HAP-1 (cell line): ENCODE measurements at regions not wholly inside any gene's neighbourhood (a gene's known extent, or its start where the extent isn't known, plus 50 kb on each side); places are given as distances from the start of the nearest gene placed in this dataset.

Source experiments
- DNase-seq, 2 experiments: peaks; one replicate each; pipeline ENCODE4 v3.0.0-alpha.2; 2016 to 2020; ENCODE audit warnings: low spot score in 2 of 2
- H3K27me3 ChIP-seq: fragments of 250-450 bp; sonication (Bioruptor Pico); 2 replicates; pipeline ENCODE4 v1.5.1; 2020; ENCODE audit warnings: low read depth, mild to moderate bottlenecking, moderate library complexity
- H3K36me3 ChIP-seq: fragments of 250-450 bp; sonication (Bioruptor Pico); replicated peaks from 2 replicates; pipeline ENCODE4 v1.5.1; 2020; ENCODE audit warnings: mild to moderate bottlenecking
- H3K4me1 ChIP-seq: fragments of 250-450 bp; sonication (Bioruptor Pico); 2 replicates; pipeline ENCODE4 v1.5.1; 2020; ENCODE audit warnings: mild to moderate bottlenecking
- H3K4me3 ChIP-seq: fragments of 250-450 bp; sonication (Bioruptor Pico); 2 replicates; pipeline ENCODE4 v1.5.1; 2020; ENCODE audit warnings: mild to moderate bottlenecking, moderate library complexity
- H3K9me3 ChIP-seq: fragments of 250-450 bp; sonication (Bioruptor Pico); 2 replicates; pipeline ENCODE4 v1.5.1; 2020; ENCODE audit warnings: mild to moderate bottlenecking, moderate library complexity
- in situ Hi-C: fragments of 300-500 bp; cut with MboI; formaldehyde crosslinking; loops from 3 replicates; pipeline ENCODE4 v1.14.3; 2020; ENCODE audit warnings: low sequenced_read_pairs, inconsistent platforms, mixed read lengths

- Histone ChIP-seq H3K36me3 (no peaks in the 10 kb centered on the region), H3K27me3 (no peaks in the 10 kb centered on the region), H3K9me3 (no peaks in the 10 kb centered on the region), H3K4me1 (no peaks in the 10 kb centered on the region), H3K4me3 (no peak overlapping the region)
- no peak for DNase-seq
- in situ Hi-C loops: no loop called here
These were observed 427.9 kb upstream of the JAG1 start for GRCh38 chr20:11101696-11102095.

DNA sequence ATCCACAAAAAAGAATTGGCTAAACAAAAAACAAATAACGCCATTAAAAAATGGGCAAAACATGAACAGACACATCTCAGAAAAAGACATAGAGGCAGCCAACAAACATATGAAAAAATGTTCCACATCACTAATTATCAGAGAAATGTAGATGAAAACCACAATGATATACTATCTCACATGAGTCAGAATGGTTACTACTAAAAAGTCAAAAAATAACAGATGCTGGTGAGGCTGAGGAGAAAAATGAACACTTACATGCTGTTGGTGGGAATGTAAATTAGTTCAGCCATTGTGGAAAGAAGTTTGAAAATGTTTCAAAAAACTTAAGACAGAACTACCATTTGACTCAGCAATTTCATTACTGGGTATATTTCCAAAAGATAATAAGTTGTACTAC lies 430.1 kb upstream of the JAG1 start:
- no peaks in the 10 kb centered on the region for H3K36me3 ChIP-seq
- no peak overlapping the region for H3K4me3 ChIP-seq
- no peaks in the 10 kb centered on the region for H3K4me1 ChIP-seq
- H3K9me3 ChIP-seq: no peaks in the 10 kb centered on the region
- no peaks in the 10 kb centered on the region for H3K27me3 ChIP-seq
- in situ Hi-C loops: no loop called here
- DNase-seq: no peak

- Histone ChIP-seq H3K4me1 (no peaks in the 10 kb centered on the region), H3K27me3 (0 out of 2 replicates have a peak, but pooled peaks cover 5% of the 10 kb centered on the region), H3K9me3 (no peaks in the 10 kb centered on the region), H3K36me3 (no peaks in the 10 kb centered on the region), H3K4me3 (no peak overlapping the region)
- in situ Hi-C loops: no loop called here
- DNase-seq: no peak
These were observed 434.5 kb upstream of the JAG1 start for GRCh38 chr20:11108102-11108810.

DNA sequence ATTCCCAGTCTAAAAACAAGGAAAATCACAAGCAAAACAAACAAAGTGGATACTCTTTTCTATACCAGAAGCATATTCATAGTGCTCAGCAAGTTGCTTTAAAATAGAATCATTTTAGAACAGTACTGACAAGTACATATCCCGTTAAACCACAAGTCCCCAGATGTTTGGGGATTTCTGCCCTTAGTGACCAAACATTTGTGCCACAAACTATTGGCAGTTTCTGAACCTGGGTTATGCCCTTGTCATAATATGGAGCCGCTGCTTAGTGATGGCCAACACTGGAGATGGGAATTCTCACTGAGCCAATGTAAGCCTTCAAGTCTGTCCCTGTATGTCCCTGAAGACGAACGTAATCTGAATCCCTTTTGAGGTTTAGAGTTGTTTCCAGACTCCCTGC lies 436.7 kb upstream of the JAG1 start:
- no peaks in the 10 kb centered on the region for H3K9me3 ChIP-seq
- DNase-seq: no peak
- H3K27me3 ChIP-seq: 0 out of 2 replicates have a peak, but pooled peaks cover 5% of the 10 kb centered on the region
- no peaks in the 10 kb centered on the region for H3K36me3 ChIP-seq
- no peaks in the 10 kb centered on the region for H3K4me1 ChIP-seq
- no peak overlapping the region for H3K4me3 ChIP-seq
- in situ Hi-C loops: no loop called here

DNA sequence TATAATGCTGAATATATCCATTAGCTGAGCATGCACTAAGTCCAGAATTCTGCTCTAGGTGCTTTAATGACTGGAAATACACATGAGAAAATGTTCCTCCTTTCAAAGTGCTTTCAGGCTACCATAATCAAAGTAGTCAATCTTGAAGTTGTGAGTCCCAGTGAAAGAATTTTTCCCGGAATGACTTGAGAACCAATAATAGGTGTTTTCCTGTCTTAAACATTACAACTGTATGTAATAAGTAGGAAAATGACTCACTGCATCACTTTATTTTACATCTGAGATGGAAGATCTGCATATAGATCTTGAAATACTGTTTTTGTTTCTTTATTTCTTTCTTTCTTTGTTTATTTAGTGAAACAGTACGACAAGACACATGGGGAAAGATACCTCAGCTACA lies 437.4 kb upstream of the JAG1 start:
- no peaks in the 10 kb centered on the region for H3K9me3 ChIP-seq

GRCh38 chr20:11112832-11113231 lies 439.0 kb upstream of the JAG1 start:
- no peaks in the 10 kb centered on the region for H3K36me3 ChIP-seq
- in situ Hi-C loops: no loop called here
- H3K27me3 ChIP-seq: 0 out of 2 replicates have a peak, but pooled peaks cover 5% of the 10 kb centered on the region
- DNase-seq: no peak
- no peaks in the 10 kb centered on the region for H3K4me1 ChIP-seq
- no peak overlapping the region for H3K4me3 ChIP-seq
- H3K9me3 ChIP-seq: no peaks in the 10 kb centered on the region

More for the DNA sequence above, 437.4 kb upstream of the JAG1 start:
- DNase-seq: no peak
- Histone ChIP-seq H3K27me3 (0 out of 2 replicates have a peak, but pooled peaks cover 5% of the 10 kb centered on the region), H3K36me3 (no peaks in the 10 kb centered on the region), H3K4me3 (no peak overlapping the region), H3K4me1 (no peaks in the 10 kb centered on the region)
- in situ Hi-C loops: no loop called here

DNA sequence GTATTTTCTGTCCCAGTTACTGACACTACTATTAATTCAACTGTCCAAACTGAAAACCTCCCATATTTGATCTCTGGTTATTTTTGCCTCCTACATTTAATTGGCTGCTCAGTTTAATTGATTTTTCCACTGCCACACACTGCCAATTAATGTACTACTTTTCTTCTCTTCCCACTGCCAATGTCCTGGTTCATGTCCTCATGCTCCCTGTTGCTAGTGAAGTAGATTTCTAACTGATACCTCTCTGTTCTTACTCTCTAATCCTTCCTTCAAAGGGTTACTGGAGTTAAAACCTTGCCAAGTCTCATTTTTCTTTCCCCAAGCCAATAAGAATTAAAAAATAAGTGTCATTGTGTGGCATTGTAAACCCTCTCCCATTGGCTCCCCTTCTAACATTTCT lies 440.6 kb upstream of the JAG1 start:
- in situ Hi-C loops: no loop called here
- Histone ChIP-seq H3K9me3 (no peaks in the 10 kb centered on the region), H3K27me3 (0 out of 2 replicates have a peak, but pooled peaks cover 5% of the 10 kb centered on the region), H3K36me3 (no peaks in the 10 kb centered on the region), H3K4me1 (no peaks in the 10 kb centered on the region), H3K4me3 (no peak overlapping the region)
- DNase-seq: no peak

DNA sequence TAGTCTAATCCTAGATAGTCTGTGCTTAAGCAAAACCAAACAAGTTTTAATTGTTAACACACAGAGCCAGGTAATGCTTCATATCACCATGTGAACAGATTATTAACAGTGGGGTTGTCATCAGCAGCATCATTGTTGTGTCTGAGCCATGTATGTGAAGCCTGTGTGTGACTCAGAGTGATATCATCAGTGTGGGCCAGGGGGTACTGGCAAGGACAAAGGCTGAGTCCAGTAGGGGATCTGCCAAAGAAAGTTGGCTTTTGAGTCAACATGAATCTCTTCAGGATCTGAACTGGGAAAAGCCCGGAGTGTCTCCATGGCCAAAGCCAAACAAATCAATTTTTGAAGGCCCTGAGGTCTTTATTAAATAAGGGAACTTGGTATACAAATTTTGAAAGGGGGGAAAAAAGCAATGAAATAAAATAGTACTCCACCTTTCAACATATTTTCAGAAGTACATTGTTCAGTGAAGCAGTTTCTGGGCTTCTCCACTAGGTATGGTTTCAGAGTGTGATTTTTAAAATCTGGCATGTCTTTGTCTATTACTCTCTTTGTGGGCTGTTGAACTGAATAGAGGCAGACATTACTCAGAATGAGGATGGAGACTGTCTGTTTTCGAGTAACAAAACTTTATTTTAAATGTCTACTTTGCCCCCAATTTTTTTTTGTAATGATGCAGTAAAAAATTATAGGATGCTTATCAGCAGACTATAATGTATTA lies 444.2 kb upstream of the JAG1 start:
- no peaks in the 10 kb centered on the region for H3K36me3 ChIP-seq
- H3K9me3 ChIP-seq: no peaks in the 10 kb centered on the region
- H3K4me1 ChIP-seq: no peaks in the 10 kb centered on the region
- DNase-seq: no peak
- in situ Hi-C loops: no loop called here
- no peaks in the 10 kb centered on the region for H3K27me3 ChIP-seq
- H3K4me3 ChIP-seq: no peak overlapping the region

DNA sequence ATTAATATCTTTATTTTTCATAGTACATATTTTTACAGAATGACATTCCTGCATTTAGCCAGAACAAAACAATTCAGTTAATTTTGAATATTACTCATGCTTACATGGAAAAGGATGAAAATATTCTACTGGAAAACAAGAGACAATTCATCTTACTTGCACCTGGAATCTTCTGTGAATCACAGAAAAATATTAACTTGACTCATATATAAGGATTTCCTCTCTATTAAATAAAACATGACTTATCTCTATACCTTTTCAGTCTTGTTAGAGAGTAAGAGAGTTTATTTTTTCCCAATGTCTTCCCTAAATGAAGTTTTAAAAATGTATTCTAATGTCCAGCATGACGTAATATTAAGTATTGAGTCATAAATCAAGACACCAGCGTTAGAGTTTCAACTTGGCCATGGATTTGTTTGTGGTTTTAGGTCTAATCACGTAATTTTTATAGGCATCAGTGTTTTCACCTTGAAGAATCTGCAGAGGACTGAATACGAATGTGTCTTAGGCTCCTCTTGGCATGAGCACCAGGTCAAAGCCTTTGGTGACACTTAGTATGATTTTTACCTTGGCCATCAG lies 445.1 kb upstream of the JAG1 start:
- DNase-seq: no peak
- Histone ChIP-seq H3K4me1 (no peaks in the 10 kb centered on the region), H3K27me3 (no peaks in the 10 kb centered on the region), H3K4me3 (no peak overlapping the region), H3K9me3 (no peaks in the 10 kb centered on the region), H3K36me3 (no peaks in the 10 kb centered on the region)
- in situ Hi-C loops: no loop called here

DNA sequence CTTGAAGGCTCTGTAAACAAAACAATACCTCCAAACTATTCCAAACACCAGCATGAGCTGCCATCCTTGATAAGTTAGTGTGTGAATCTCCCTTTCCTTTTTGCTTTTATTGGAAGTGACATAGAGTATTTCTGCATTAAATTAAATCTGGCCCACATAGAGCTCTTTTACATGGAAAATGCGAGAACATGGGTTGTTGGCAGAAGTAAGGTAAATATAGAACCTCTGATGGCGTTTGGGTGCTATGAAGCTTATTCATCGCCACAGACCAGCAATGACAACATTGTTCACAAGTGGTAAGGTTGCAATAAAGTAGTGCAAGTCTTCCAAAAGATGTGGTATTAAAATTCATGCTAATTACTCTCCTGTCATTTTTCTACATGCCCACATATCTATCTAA lies 445.8 kb upstream of the JAG1 start:
- H3K36me3 ChIP-seq: no peaks in the 10 kb centered on the region
- H3K4me3 ChIP-seq: no peak overlapping the region
- no peak for DNase-seq
- H3K27me3 ChIP-seq: no peaks in the 10 kb centered on the region
- H3K4me1 ChIP-seq: no peaks in the 10 kb centered on the region
- in situ Hi-C loops: no loop called here
- H3K9me3 ChIP-seq: no peaks in the 10 kb centered on the region

GRCh38 chr20:11120431-11120830 lies 446.6 kb upstream of the JAG1 start:
- Histone ChIP-seq H3K36me3 (no peaks in the 10 kb centered on the region), H3K4me1 (no peaks in the 10 kb centered on the region), H3K4me3 (no peak overlapping the region), H3K9me3 (no peaks in the 10 kb centered on the region), H3K27me3 (0 out of 2 replicates have a peak, but pooled peaks cover 2% of the 10 kb centered on the region)
- in situ Hi-C loops: no loop called here
- no peak for DNase-seq

DNA sequence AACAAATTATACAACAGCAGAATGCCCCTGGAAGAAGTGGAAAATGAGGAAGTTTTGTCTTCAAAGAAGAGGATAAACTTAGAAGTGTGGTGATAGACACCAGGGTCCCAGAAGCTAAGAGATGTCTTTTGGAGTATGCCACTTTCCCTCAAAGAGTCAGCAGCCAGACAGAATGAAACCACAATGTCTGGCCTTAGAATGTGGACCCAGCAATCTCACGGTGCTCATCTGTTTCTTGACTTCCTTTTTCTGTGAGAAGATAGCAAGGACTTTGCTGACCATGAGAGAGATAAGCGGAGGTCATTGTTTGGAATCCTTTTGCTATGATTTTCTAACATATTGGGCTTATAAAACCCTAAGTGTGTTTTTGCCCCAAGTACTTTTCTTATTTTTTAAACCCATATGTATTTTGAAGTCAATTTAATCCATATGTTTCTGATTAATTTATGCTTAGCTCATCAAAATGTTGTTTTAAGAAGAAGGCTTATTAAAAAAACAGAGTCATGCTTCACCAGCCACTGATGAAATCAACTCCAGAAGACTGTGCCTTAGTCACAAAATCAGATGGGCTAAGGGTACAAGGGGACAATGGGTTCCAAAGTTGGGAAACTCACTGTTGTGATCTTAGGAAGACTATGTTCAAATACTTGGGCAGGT lies 451.2 kb upstream of the JAG1 start:
- Histone ChIP-seq H3K4me1 (no peaks in the 10 kb centered on the region), H3K36me3 (no peaks in the 10 kb centered on the region), H3K9me3 (no peaks in the 10 kb centered on the region), H3K27me3 (0 out of 2 replicates have a peak, but pooled peaks cover 7% of the 10 kb centered on the region), H3K4me3 (no peak overlapping the region)
- no peak for DNase-seq
- in situ Hi-C loops: no loop called here

DNA sequence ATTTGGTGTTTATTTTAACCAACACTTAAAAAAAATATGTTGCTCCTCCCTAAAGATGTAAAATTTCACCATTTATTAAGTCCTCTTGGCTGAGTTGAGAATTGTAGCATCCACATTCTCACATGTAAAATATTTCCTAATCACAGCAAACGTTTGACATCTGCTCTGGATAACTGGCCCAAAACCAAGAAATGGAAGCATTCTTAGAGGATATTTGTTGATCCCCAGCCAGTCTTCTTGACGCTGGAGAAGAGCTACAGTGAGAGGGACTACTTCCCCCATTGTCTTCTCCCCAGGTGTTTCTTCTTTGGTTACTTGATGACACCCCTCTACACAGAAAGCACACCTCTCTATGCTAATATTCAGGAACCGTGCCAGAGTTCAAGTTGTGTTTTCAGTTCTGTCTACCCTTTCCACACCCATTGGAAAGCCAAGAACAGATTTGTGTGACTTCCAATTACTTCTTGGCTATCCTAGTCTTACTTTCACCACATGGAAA lies 454.5 kb upstream of the JAG1 start:
- no peaks in the 10 kb centered on the region for H3K4me1 ChIP-seq
- H3K9me3 ChIP-seq: no peaks in the 10 kb centered on the region
- H3K27me3 ChIP-seq: peaks cover 7% of the 10 kb centered on the region; the same call in 1 of the 2 replicates
- H3K4me3 ChIP-seq: no peak overlapping the region
- in situ Hi-C loops: no loop called here
- no peaks in the 10 kb centered on the region for H3K36me3 ChIP-seq
- DNase-seq: no peak
